Astrocyte (in vitro differentiated cells and primary cell): ENCODE measurements at regions not wholly inside any gene's neighbourhood (a gene's known extent, or its start where the extent isn't known, plus 50 kb on each side); places are given as distances from the start of the nearest gene placed in this dataset.

Experiments used
- DNase-seq: peaks from one replicate; pipeline ENCODE4 v3.0.0-alpha.2; 2010; ENCODE audit warnings: low read depth
- FAIRE-seq: peaks from 2 replicates; lab custom pipeline; 2011; peaks lifted over from hg19 to GRCh38; lab: Jason Lieb, UNC
- H2AFZ ChIP-seq: 2 replicates; pipeline ENCODE4 v1.6.0; 2012; ENCODE audit warnings: low read depth, low read length, inconsistent platforms
- H3K27ac ChIP-seq: 2 replicates; pipeline ENCODE4 v1.5.1; 2011; ENCODE audit warnings: low read depth, low read length, inconsistent platforms
- H3K27me3 ChIP-seq: 2 replicates; pipeline ENCODE4 v1.6.0; 2011; ENCODE audit warnings: low read length, inconsistent platforms; ENCODE audit not compliant: insufficient read depth
- H3K36me3 ChIP-seq: 2 replicates; pipeline ENCODE4 v1.5.1; 2011; ENCODE audit warnings: low read length, inconsistent platforms; ENCODE audit not compliant: insufficient read depth
- H3K4me1 ChIP-seq: 2 replicates; pipeline ENCODE4 v1.5.1; 2011; ENCODE audit warnings: low read length, inconsistent platforms; ENCODE audit not compliant: insufficient read depth
- H3K4me2 ChIP-seq: 2 replicates; pipeline ENCODE4 v1.6.0; 2012; ENCODE audit warnings: low read length, inconsistent platforms
- H3K4me3 ChIP-seq: 2 replicates; pipeline ENCODE4 v1.5.1; 2011; ENCODE audit warnings: low read depth, mild to moderate bottlenecking, low read length, inconsistent platforms; ENCODE audit not compliant: insufficient read depth
- H3K79me2 ChIP-seq: 2 replicates; pipeline ENCODE4 v1.6.0; 2012; ENCODE audit warnings: mild to moderate bottlenecking, low read length, inconsistent platforms; ENCODE audit not compliant: insufficient read depth
- H3K9ac ChIP-seq: 2 replicates; pipeline ENCODE4 v1.6.0; 2012; ENCODE audit warnings: mild to moderate bottlenecking, low read length, inconsistent platforms
- H3K9me3 ChIP-seq: 2 replicates; pipeline ENCODE4 v1.5.1; 2012; ENCODE audit warnings: low read depth, mild to moderate bottlenecking, low read length, inconsistent platforms; ENCODE audit not compliant: insufficient read depth
- H4K20me1 ChIP-seq: 2 replicates; pipeline ENCODE4 v1.6.0; 2012; ENCODE audit warnings: low read length, inconsistent platforms; ENCODE audit not compliant: insufficient read depth
- H3K27ac Mint-ChIP-seq: one replicate; pipeline ENCODE4 v1.8.0; 2021; ENCODE audit warnings: mild to moderate bottlenecking, mixed read lengths; ENCODE audit not compliant: unreplicated experiment
- H3K27me3 Mint-ChIP-seq: one replicate; pipeline ENCODE4 v1.8.0; 2021; ENCODE audit warnings: low read depth, mixed read lengths; ENCODE audit not compliant: unreplicated experiment
- H3K36me3 Mint-ChIP-seq: one replicate; pipeline ENCODE4 v1.8.0; 2021; ENCODE audit warnings: low read depth, mixed read lengths; ENCODE audit not compliant: unreplicated experiment
- H3K4me1 Mint-ChIP-seq: one replicate; pipeline ENCODE4 v1.8.0; 2021; ENCODE audit warnings: low read depth, mixed read lengths; ENCODE audit not compliant: unreplicated experiment
- H3K4me3 Mint-ChIP-seq: one replicate; pipeline ENCODE4 v1.8.0; 2021; ENCODE audit warnings: mild to moderate bottlenecking, moderate library complexity, mixed read lengths; ENCODE audit not compliant: unreplicated experiment
- H3K9me3 Mint-ChIP-seq: one replicate; pipeline ENCODE4 v1.8.0; 2021; ENCODE audit warnings: mild to moderate bottlenecking, mixed read lengths; ENCODE audit not compliant: unreplicated experiment
- CTCF ChIP-seq: IDR thresholded peaks from 2 replicates; pipeline ENCODE4 v1.5.1; 2011; ENCODE audit warnings: low read depth, mild to moderate bottlenecking, inconsistent platforms, low read length, moderate library complexity; ENCODE audit not compliant: insufficient read depth
- EZH2 ChIP-seq: IDR thresholded peaks from 2 replicates; pipeline ENCODE4 v1.6.1; 2012; ENCODE audit warnings: mild to moderate bottlenecking, low read length, inconsistent platforms; ENCODE audit not compliant: insufficient read depth

- FAIRE-seq, result no peak
- TF ChIP-seq CTCF, result no peak
- H3K9ac ChIP-seq, result no peak overlapping the region
- Mint-ChIP-seq H3K9me3 (no peaks in the 10 kb centered on the region), H3K4me3 (no peak overlapping the region), H3K27me3 (no peaks in the 10 kb centered on the region), H3K27ac (no peak overlapping the region), H3K36me3 (no peaks in the 10 kb centered on the region), H3K4me1 (no peaks in the 10 kb centered on the region)
- no peak overlapping the region for H2AFZ ChIP-seq
- H3K27me3 ChIP-seq, result no peaks in the 10 kb centered on the region
- H3K4me2 ChIP-seq, result no peak overlapping the region
- DNase-seq, result no peak
- H3K4me3 ChIP-seq, result no peak overlapping the region
- H3K79me2 ChIP-seq, result no peaks in the 10 kb centered on the region
- H3K9me3 ChIP-seq, result no peaks in the 10 kb centered on the region
- no peaks in the 10 kb centered on the region for H3K36me3 ChIP-seq
- no peaks in the 10 kb centered on the region for H3K4me1 ChIP-seq
- no peaks in the 10 kb centered on the region for H4K20me1 ChIP-seq
- no peak overlapping the region for H3K27ac ChIP-seq
These were observed 800.9 kb upstream of the CHORDC1 start for GRCh38 chr11:91023731-91024130.

- no peak overlapping the region for H3K4me3 ChIP-seq
- FAIRE-seq (no peak), DNase-seq (no peak)
- Mint-ChIP-seq H3K4me1 (peaks cover 5% of the 10 kb centered on the region), H3K9me3 (no peaks in the 10 kb centered on the region), H3K4me3 (no peak overlapping the region), H3K36me3 (no peaks in the 10 kb centered on the region), H3K27me3 (no peaks in the 10 kb centered on the region), H3K27ac (no peak overlapping the region)
- H3K4me2 ChIP-seq, result no peak overlapping the region
- no peak overlapping the region for H3K9ac ChIP-seq
- no peaks in the 10 kb centered on the region for H3K27me3 ChIP-seq
- no peaks in the 10 kb centered on the region for H3K79me2 ChIP-seq
- H3K9me3 ChIP-seq, result no peaks in the 10 kb centered on the region
- H4K20me1 ChIP-seq, result no peaks in the 10 kb centered on the region
- no peaks in the 10 kb centered on the region for H3K4me1 ChIP-seq
- no peak overlapping the region for H3K27ac ChIP-seq
- no peak overlapping the region for H2AFZ ChIP-seq
- H3K36me3 ChIP-seq, result no peaks in the 10 kb centered on the region
- TF ChIP-seq CTCF, result no peak
These were observed 788.7 kb upstream of the CHORDC1 start for GRCh38 chr11:91011503-91011902.

GRCh38 chr11:91005458-91005857 lies 782.6 kb upstream of the CHORDC1 start:
- Histone ChIP-seq H4K20me1 (no peaks in the 10 kb centered on the region), H3K4me2 (no peak overlapping the region), H2AFZ (no peak overlapping the region), H3K9me3 (no peaks in the 10 kb centered on the region), H3K27me3 (no peaks in the 10 kb centered on the region), H3K4me1 (no peaks in the 10 kb centered on the region), H3K4me3 (no peak overlapping the region), H3K79me2 (no peaks in the 10 kb centered on the region), H3K27ac (no peak overlapping the region), H3K9ac (no peak overlapping the region), H3K36me3 (no peaks in the 10 kb centered on the region)
- Mint-ChIP-seq H3K4me3 (no peak overlapping the region), H3K36me3 (no peaks in the 10 kb centered on the region), H3K27ac (no peak overlapping the region), H3K9me3 (no peaks in the 10 kb centered on the region), H3K4me1 (peaks cover 6% of the 10 kb centered on the region), H3K27me3 (no peaks in the 10 kb centered on the region)
- DNase-seq (no peak), FAIRE-seq (no peak)
- TF ChIP-seq CTCF (no peak), EZH2 (no peak)
